Kidney capillary endothelial cell (primary cell): ENCODE measurements at regions not wholly inside any gene's neighbourhood (a gene's known extent, or its start where the extent isn't known, plus 50 kb on each side); places are given as distances from the start of the nearest gene placed in this dataset.
A peak's percentile ranks its signal among the peaks of the same experiment; 100 is the strongest.

Source experiments
- DNase-seq: peaks from one replicate; pipeline ENCODE4 v3.0.0-alpha.2; 2018; ENCODE audit warnings: low spot score

DNA sequence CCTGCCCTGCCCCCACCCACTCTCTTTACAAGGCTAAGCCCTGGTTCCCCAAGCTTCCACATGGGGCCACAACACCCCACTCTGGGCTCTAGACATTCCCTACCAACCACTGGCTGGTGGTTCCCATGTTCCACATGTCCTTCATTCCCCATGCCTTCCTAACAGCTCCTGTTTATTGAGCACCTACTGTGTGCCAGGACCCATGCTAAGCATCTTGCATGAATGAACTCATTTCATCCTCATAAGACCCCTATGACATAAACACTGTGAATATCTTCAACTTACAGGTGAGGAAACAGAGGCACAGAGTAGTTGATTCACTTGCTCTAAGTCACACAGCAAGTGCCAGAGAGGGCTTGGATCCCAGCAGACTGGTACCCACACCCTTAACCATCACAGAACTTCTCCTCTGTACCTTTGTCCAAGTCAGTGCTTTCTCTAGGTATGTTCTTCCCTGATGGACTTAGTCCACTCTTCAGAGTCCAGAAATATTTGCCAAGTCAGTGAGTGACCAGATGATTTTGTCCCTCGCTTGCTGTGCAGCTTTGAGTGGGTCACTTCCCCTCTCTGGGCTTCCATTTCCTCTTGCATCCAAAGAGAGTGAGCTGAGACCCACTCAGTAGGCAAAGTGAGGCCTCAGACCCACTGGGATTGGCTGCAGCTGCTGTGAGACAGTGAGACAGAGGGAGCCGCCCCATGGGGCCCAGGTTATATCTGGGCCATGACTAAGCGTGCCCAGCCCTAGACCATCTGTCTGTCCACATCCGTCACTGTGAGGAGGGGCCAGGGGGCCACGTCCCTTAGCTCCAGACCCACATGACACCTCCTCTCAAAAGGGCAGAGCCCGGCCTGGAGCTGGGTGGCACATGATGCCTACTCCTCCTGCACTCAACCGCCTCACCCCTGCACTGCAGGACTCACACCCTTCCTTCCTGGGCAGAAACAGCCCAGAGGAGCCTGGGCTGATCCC, 132.4 kb downstream of the MN1 start:
- DNase-seq = peak; percentile 98

DNA sequence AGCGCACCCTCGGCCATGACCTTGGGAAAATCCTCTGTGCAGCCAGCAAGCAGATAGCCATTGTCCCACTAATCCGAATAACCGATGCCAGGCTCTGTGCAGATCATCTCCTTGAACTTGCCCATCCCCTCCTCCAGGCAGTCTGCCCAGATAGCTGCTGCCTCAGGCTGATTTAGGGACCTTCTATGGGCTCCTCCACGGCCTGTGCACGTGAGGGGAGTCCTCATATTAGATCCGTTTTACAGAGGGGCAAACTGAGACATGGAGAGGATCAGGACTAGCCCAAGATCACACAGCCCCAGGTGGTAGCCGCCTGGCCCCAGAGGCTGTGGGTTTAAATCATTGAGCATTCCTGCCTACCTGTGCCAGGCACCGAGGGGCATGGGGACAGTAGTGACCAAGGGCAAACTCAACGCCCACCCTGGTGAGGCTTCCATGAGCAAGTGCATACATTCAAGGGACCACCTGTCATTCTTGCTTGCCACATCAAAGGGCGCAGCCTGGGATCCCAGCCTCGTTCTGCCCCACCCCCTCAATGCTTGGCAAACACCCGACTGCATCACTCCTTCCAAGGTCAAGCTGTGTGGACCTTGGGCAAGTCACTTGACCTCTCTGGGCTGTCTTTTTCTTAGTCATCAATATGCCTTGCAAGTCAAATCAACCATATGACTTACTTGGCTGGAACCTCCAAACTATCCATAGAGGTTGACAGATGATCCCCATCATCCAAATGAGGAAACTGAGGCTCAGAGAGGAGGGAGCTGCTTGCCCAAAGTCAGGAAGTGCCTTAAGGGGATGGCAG, 131.6 kb downstream of the MN1 start:
- DNase-seq = peak; percentile 44

- peak; percentile 77 for DNase-seq
Observed at GRCh38 chr22:27670701-27671412, 130.7 kb downstream of the MN1 start.

DNA sequence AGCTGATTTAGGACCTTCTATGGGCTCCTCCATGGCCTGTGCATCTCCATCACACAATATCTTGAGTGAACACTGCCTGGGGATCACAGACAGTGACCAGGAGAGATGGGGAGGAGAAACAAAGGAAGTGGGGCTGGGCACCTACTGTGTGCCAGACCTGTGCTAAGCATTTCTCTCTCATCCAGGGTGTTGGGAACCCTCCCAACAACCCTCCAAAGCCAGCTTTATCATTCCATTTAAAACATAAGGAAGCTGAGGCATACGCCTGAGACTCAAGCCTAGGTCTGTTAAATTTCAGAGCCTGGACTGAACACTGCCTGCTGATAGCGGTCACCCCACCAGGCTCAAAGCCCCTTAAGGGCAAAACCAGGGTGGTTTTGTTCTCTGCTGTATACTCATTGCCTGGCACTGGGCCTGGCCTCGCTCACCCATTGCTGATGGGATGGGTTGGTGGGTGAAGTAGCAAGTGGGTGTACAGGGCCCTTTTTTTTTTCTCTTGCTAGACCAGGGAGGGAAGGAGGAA, 130.1 kb downstream of the MN1 start:
- no peak for DNase-seq

DNA sequence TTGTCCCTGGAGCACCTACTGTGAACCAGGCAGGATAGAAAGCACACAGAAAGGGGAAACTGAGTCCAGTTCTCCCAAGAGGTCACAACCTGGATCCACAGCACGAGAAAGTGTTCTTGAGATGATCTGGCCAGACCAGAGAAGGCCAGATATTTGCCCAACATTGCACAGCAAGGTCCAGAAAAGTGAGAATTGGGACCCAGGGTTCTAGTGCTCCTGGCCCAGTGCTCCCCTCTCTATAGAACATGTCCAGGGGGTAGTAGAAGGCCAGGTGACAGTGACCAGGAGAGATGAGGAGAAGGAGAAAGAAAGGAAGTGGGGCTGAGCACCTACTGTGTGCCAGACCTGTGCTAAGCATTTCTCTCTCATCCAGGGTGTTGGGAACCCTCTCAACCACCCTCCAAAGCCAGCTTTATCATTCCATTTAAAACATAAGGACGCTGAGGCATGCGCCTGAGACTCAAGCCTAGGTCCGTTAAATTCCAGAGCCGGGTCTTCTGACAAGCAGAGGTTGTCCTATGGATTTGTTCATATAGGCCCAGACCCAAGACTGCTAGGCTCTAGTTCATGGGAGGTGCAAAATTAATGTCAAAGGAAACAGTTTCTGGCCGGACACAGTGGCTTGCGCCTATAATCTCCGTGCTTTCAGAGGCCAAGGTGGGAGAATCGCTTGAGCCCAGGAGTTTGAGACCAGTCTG, 128.7 kb downstream of the MN1 start:
- DNase-seq = no peak

DNA sequence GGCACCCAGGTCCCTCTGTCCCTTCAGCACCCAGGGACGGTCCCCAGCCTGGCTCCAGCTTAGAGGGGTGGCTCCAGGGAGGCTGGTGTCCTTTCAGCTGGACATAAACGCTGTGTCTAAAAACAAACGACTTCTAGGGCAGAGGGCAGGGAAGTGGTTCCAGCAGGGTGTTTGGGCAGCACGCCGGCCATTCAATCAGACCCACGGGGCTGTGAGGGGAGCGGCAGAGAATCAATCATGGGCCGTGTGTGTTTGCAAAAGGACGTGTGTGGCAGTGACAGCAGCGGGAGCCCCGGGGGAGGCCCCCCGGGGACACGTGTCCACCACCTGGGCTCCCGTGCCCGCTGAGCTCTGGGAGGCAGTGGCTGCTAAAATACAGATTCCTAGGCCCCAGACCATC, 127.7 kb downstream of the MN1 start:
- no peak for DNase-seq

DNA sequence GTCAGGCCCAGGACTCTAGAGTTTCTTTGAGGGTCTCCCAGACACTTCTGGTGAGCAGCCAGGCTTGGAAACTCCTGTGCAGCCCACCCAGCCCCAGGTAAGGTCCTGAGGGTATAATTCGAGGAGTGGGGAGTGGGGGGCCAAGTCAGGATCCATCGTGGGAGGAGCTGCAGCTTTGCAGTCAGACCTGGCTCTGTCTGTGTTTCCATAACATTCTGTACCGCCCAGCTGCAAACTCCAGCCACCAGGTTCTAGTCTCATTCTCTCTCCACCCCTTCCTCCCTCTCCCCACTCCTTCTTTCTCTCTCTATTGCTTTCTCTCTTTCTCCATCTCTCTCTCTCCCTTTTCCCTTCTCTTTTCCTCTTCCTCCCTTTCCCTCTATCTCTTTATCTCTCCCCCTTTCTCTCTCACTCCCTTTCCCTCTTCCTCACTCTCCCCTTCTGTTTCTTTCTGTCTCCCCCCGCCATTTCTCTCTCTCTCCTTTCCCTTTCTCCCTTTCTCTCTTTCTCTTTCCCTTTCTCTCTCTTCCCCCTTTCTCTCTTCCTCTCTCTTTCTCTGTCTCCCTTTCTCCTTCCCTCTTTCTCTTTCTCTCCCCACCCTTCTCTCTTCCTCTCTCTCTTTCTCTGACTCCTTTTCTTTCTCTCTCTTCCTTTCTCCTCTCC, 127.2 kb downstream of the MN1 start:
- no peak for DNase-seq

GRCh38 chr22:27676545-27677213, 124.9 kb downstream of the MN1 start:
- DNase-seq = no peak

DNA sequence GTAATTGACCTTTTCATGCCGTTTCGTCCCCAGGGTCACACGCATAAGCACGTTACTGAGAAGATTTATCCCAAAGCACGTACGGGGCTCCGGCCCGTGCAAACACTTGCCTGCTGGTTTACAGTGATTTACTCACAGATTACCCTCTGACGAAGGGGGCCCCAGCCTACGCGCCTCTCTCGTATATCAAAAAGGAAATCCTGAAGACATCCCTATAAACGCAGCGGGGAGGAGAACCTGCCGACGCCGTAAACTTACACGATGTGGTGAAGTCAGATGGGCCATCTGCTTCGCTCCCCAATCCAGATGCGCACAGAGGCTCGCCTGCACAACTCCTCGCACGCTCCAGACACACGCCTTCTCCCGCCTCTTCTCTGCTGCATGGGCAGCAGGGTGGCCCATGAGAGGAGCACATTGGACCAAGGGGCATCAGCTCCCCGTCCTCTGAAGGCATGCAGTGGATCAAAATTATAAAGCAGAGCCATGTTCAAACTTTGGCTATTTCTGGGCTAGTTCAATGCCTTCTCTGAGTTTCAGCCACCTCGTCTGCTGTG, 123.6 kb downstream of the MN1 start:
- DNase-seq = no peak

DNA sequence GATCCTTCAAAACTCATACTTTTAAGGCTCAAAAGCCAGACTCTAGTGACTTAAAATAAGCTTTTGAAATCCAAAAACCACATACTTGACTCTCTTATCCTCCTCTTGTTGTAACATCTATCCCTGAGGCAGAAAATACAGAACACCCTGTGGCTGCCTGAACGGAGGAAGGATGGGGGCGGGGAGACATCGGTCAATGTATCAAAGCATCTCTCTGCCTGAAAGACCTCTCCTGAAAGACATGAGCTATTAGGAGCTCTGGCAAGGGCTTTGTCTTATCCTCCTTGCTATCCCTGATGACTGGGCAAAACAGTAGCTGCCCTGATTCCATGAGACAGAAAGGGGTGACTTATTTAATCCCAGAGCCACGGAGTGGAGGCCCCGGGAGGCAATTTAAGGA, 122.4 kb downstream of the MN1 start:
- DNase-seq = no peak

- no peak for DNase-seq
Observed at GRCh38 chr22:27679693-27680488, 121.7 kb downstream of the MN1 start.

- no peak for DNase-seq
Observed at GRCh38 chr22:27680636-27681035, 120.9 kb downstream of the MN1 start.

DNA sequence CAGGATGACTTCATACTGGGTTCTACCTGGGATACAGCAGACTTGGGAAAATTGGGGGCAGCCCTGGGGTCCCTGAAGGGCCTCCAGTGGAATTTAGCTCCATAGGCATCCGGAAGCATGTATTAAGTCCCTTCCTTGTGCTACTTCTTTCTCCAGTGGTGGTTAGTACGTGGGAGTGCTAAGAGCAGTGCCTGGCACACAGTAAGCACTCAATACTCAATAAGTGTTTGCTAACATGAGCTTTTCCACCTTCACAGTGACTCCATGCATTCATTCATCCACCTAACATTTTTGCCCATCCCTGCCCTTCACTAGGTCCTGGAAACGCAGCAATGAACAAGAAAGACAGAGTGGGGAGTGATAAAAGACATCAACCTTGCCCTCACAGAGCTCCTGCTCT, 120.5 kb downstream of the MN1 start:
- DNase-seq = no peak

DNA sequence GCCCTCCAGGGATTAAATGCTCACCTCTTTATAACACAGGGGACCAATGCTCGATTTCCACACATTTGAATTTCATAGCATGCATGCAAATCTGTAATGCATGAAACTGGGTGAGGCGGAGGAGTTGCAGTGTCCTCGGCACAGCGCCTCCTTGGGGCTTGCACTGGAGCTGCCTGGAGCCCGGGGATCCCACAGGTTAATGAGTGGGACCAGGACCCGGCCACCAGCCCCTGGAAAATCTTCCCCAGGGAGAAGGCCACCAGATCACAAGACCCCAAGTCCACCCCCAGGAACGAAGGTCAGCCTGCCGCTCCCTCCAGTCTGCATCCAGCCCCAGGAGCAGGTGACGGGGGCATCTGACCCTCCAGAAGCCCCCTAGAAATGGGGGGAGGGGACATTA, 119.1 kb downstream of the MN1 start:
- DNase-seq = no peak

- DNase-seq = no peak
Observed at GRCh38 chr22:27684901-27685300, 116.7 kb downstream of the MN1 start.

DNA sequence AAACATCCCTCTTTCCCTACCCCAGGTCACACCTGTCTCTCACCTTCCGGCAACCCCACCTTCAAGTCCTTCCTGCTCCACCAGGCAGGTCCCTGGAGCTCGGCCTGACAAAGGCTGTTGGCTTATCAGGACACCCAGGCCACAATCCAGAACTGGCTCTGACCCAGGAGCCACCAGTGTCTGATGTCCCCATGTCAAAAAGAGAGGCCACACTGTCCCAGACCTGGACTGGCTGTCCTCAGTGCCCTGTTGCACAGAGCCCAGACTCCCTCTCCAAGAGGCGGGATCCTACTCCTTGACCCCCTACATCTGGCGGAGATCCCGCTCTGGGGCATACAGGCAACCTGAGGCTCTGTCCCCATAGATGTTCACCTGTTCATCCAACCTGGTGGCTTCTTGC, 116.0 kb downstream of the MN1 start:
- DNase-seq = no peak

GRCh38 chr22:27685970-27686369, 115.6 kb downstream of the MN1 start:
- no peak for DNase-seq

GRCh38 chr22:27686534-27686933, 115.0 kb downstream of the MN1 start:
- DNase-seq = peak; percentile 83

DNA sequence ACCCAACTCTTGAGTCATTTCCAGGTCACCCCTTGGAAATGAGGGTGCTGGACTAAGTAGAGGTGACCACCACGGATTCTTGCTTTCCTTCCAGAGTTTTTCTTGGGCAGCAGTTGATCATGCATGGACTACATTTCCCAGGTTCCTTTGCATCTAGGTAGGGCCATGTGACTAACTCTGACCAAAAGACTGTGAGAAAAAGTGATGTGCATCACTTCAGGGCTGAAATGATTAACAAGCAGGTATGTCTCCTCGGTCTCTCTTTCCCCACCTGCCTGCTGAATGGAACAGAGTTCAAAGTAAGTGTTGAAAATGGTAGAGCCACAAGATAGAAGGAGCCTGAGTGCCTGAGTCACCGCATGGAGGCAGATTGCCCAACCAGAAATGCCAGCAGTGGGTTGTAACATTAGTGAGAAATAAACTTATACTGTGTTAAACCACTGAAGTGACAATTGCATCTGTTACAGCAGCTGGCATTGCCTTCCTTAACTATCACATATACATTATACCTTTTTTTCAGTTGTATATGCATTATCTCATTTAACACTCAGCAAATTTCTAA, 113.5 kb downstream of the MN1 start:
- DNase-seq = no peak
